ENCODE measurements at regions not wholly inside any gene's neighbourhood (a gene's known extent, or its start where the extent isn't known, plus 50 kb on each side); places are given as distances from the start of the nearest gene placed in this dataset.

- intact Hi-C loops (cut with DNase I; ENCODE audit: low total_unique reads) = no loop called here
- 97% methylated on average over 1 of the region's 1 CpG; no CpG with 5 or more reads in 1 of the 2 donors for WGBS, 2 donors (ENCODE audit: low coverage in 1 of 2)
- no peak for DNase-seq
- H3K4me1 ChIP-seq = no peaks in the 10 kb centered on the region
- H3K36me3 ChIP-seq = no peaks in the 10 kb centered on the region
- in situ Hi-C loops (cut with MboI; ENCODE audit: low pct_ligation_motif_present in 1 of 4, low pct_unique_long_range_greater_than_20kb in 1 of 4, low sequenced_read_pairs in 3 of 4) = no loop called here
- no peak overlapping the region for H3K4me3 ChIP-seq
- H3K27ac ChIP-seq = no peak overlapping the region
- TF ChIP-seq CTCF (IDR thresholded peaks at IDR 0.05) (no peak), EP300 (IDR thresholded peaks at IDR 0.05; ENCODE audit: low read depth) (no peak), POLR2A (IDR thresholded peaks at IDR 0.05) (no peak), POLR2AphosphoS5 (IDR thresholded peaks at IDR 0.05) (no peak)
- no peaks in the 10 kb centered on the region for H3K27me3 ChIP-seq
- peaks cover 16 to 21% of the 10 kb centered on the region in 2 donors for H3K9me3 ChIP-seq
Measured at GRCh38 chr12:46046436-46046835, 56.1 kb upstream of the SCAF11 start.

- Histone ChIP-seq H3K9me3 (peaks cover 2 to 6% of the 10 kb centered on the region in 2 donors), H3K27ac (no peak overlapping the region), H3K4me3 (no peak overlapping the region), H3K36me3 (no peaks in the 10 kb centered on the region), H3K4me1 (no peaks in the 10 kb centered on the region), H3K27me3 (no peaks in the 10 kb centered on the region)
- DNase-seq = no peak
- 29% methylated on average over 1 of the region's 1 CpG; no CpG with 5 or more reads in 1 of the 2 donors for WGBS, 2 donors (ENCODE audit: low coverage in 1 of 2)
- in situ Hi-C loops (cut with MboI; ENCODE audit: low pct_ligation_motif_present in 1 of 4, low pct_unique_long_range_greater_than_20kb in 1 of 4, low sequenced_read_pairs in 3 of 4) = no loop called here
- TF ChIP-seq POLR2AphosphoS5 (IDR thresholded peaks at IDR 0.05) (no peak), POLR2A (IDR thresholded peaks at IDR 0.05) (no peak), CTCF (IDR thresholded peaks at IDR 0.05) (no peak), EP300 (IDR thresholded peaks at IDR 0.05; ENCODE audit: low read depth) (no peak)
- intact Hi-C loops (cut with DNase I; ENCODE audit: low total_unique reads) = no loop called here
Measured at GRCh38 chr12:46043972-46044520, 53.7 kb upstream of the SCAF11 start.

All from transverse colon (tissue), 4 donors.